GM12878 (cell line): ENCODE measurements at regions not wholly inside any gene's neighbourhood (a gene's known extent, or its start where the extent isn't known, plus 50 kb on each side); places are given as distances from the start of the nearest gene placed in this dataset.

Source experiments
- ATAC-seq: fragments of 200-7000 bp; cut with Tn5 transposase; 3 replicates; pipeline ENCODE4 v1.9.1; 2020; ENCODE audit warnings: mild to moderate bottlenecking, moderate library complexity
- BruUV-seq: library from RNA; stranded (reverse); fragments of 400-500 nt; replicated peaks from 2 replicates; lab custom pipeline; 2021; lab: Mats Ljungman, UMichigan
- CTCF ChIA-PET: fragments of 300-600 bp; sonication (Branson Sonifier 250); formaldehyde crosslinking; extraction: SDS; loops from one replicate; lab custom pipeline; 2021; ENCODE audit warnings: inconsistent platforms; lab: Yijun Ruan, JAX
- POLR2A ChIA-PET: fragments of 350-600 bp; formaldehyde crosslinking; extraction: SDS; loops from one replicate; lab custom pipeline; 2021; ENCODE audit warnings: inconsistent platforms; lab: Charles Lee
- RAD21 ChIA-PET: fragments of 300-600 bp; sonication (Branson Sonifier 250); formaldehyde crosslinking; loops from one replicate; lab custom pipeline; 2023; ENCODE audit warnings: antibody characterized with exemption; ENCODE audit not compliant: unreplicated experiment; lab: Charles Lee
- SMC1A ChIA-PET: fragments of 300-600 bp; sonication (Branson Sonifier 250); formaldehyde crosslinking; loops from one replicate; lab custom pipeline; 2023; ENCODE audit not compliant: unreplicated experiment, uncharacterized antibody; lab: Charles Lee
- DNase-seq: peaks from one replicate; pipeline ENCODE4 v3.0.0-alpha.2; 2011; ENCODE audit warnings: low read depth, low spot score
- FAIRE-seq: peaks from 3 replicates; lab custom pipeline; 2011; peaks lifted over from hg19 to GRCh38; lab: Jason Lieb, UNC
- H2AFZ ChIP-seq: 2 replicates; pipeline ENCODE4 v1.6.0; 2011; ENCODE audit warnings: low read depth, low read length, control low read depth; ENCODE audit not compliant: control insufficient read depth
- H3K27ac ChIP-seq: 2 replicates; pipeline ENCODE4 v1.5.1; 2011; ENCODE audit warnings: control low read depth; ENCODE audit not compliant: control insufficient read depth, insufficient read depth
- H3K27me3 ChIP-seq, 2 experiments: replicated peaks in 1 of 2; 2 replicates each; pipeline versions ENCODE4 v1.6.0 to v1.6.1; 2011; ENCODE audit warnings: low read length in 1 of 2; ENCODE audit not compliant: control insufficient read depth in 2 of 2, insufficient read depth in 2 of 2
- H3K36me3 ChIP-seq, 2 experiments: 2 replicates each; pipeline ENCODE4 v1.5.1; 2011; ENCODE audit warnings: low read length in 1 of 2; ENCODE audit not compliant: control insufficient read depth in 2 of 2, insufficient read depth in 2 of 2
- H3K4me1 ChIP-seq: 2 replicates; pipeline ENCODE4 v1.6.1; 2011; ENCODE audit warnings: mild to moderate bottlenecking, low read length, moderate library complexity, mixed read lengths; ENCODE audit not compliant: control insufficient read depth, insufficient read depth
- H3K4me2 ChIP-seq: 2 replicates; pipeline ENCODE4 v1.6.0; 2011; ENCODE audit warnings: control low read depth; ENCODE audit not compliant: control insufficient read depth, insufficient read depth
- H3K4me3 ChIP-seq: fragments of 200-600 bp; sonication (generic); 2 replicates; pipeline ENCODE4 v1.5.1; 2016
- H3K79me2 ChIP-seq: 2 replicates; pipeline ENCODE4 v1.6.0; 2011; ENCODE audit warnings: low read length; ENCODE audit not compliant: control insufficient read depth, insufficient read depth
- H3K9ac ChIP-seq: 2 replicates; pipeline ENCODE4 v1.8.0; 2011; ENCODE audit warnings: low read length, control low read depth, mixed read lengths; ENCODE audit not compliant: control insufficient read depth, insufficient read depth
- H3K9me3 ChIP-seq: replicated peaks from 3 replicates; pipeline ENCODE4 v1.5.1; 2011; ENCODE audit warnings: mild to moderate bottlenecking, low read length; ENCODE audit not compliant: control insufficient read depth, insufficient read depth
- H4K20me1 ChIP-seq: 2 replicates; pipeline ENCODE4 v1.6.0; 2011; ENCODE audit not compliant: control insufficient read depth, insufficient read depth
- CHD1 ChIP-seq: IDR thresholded peaks from 2 replicates; pipeline ENCODE4 v1.6.1; 2012; ENCODE audit warnings: low read depth, low read length, improper control_type of control experiment
- ETV6 ChIP-seq, 2 experiments: fragments of 450-650 bp in 1 of 2; IDR thresholded peaks in 1 of 2; conservative IDR thresholded peaks in 1 of 2; 2 replicates each; pipeline ENCODE4 v1.6.1; 2014; ENCODE audit warnings: antibody characterized with exemption in 1 of 2, borderline replicate concordance in 1 of 2, low read depth in 1 of 2, mild to moderate bottlenecking in 1 of 2, moderate library complexity in 1 of 2
- GABPA ChIP-seq: IDR thresholded peaks from 2 replicates; pipeline ENCODE4 v1.6.1; 2014; ENCODE audit warnings: antibody characterized with exemption, low read depth, mild to moderate bottlenecking, inconsistent platforms
- GATAD2B ChIP-seq: fragments of 450-650 bp; conservative IDR thresholded peaks from 2 replicates; pipeline ENCODE4 v1.6.1; 2017; ENCODE audit warnings: low read depth, mild to moderate bottlenecking, moderate library complexity
- KLF5 ChIP-seq: fragments of 450-650 bp; IDR thresholded peaks from 2 replicates; pipeline ENCODE4 v1.6.1; 2014; ENCODE audit warnings: mild to moderate bottlenecking; ENCODE audit not compliant: partially characterized antibody
- MXI1 ChIP-seq: fragments of 150-350 bp; IDR thresholded peaks from 2 replicates; pipeline ENCODE4 v1.6.1; 2011; ENCODE audit warnings: low read depth, mild to moderate bottlenecking, inconsistent platforms, low read length, improper control_type of control experiment
- NFYA ChIP-seq: IDR thresholded peaks from 2 replicates; pipeline ENCODE4 v1.6.1; 2011; ENCODE audit warnings: low read depth, mild to moderate bottlenecking, low read length, improper control_type of control experiment, borderline replicate concordance
- POLR2AphosphoS2 ChIP-seq: IDR thresholded peaks from 2 replicates; pipeline ENCODE4 v1.6.1; 2011; ENCODE audit warnings: low read depth, mild to moderate bottlenecking, low read length, improper control_type of control experiment, moderate library complexity
- RAD21 ChIP-seq: IDR thresholded peaks from 2 replicates; pipeline ENCODE4 v1.6.1; 2011; ENCODE audit warnings: mild to moderate bottlenecking, low read depth, low read length, moderate library complexity; ENCODE audit not compliant: insufficient read depth
- SIX5 ChIP-seq: IDR thresholded peaks from 2 replicates; pipeline ENCODE4 v1.6.1; 2011; ENCODE audit warnings: mild to moderate bottlenecking, low read depth, low read length, moderate library complexity; ENCODE audit not compliant: severe bottlenecking
- SMAD5 ChIP-seq: IDR thresholded peaks from 2 replicates; pipeline ENCODE4 v1.6.1; 2016; ENCODE audit warnings: antibody characterized with exemption, low read depth
- SREBF2 ChIP-seq: IDR thresholded peaks from 2 replicates; pipeline ENCODE4 v1.6.1; 2012; ENCODE audit warnings: mild to moderate bottlenecking, low read length
- STAT3 ChIP-seq: IDR thresholded peaks from 2 replicates; pipeline ENCODE4 v1.6.1; 2011; ENCODE audit warnings: low read depth, low read length, improper control_type of control experiment
- SUZ12 ChIP-seq: fragments of 200-600 bp; sonication (generic); IDR thresholded peaks from one replicate; pipeline ENCODE4 v1.6.1; 2018; ENCODE audit warnings: antibody characterized with exemption, mild to moderate bottlenecking; ENCODE audit not compliant: unreplicated experiment
- TCF7 ChIP-seq: IDR thresholded peaks from 2 replicates; pipeline ENCODE4 v1.6.1; 2014; ENCODE audit warnings: antibody characterized with exemption, borderline replicate concordance
- ZBTB11 ChIP-seq: fragments of 450-650 bp; formaldehyde crosslinking; IDR thresholded peaks from 2 replicates; pipeline ENCODE4 v1.5.0; 2022; ENCODE audit warnings: mild to moderate bottlenecking, missing genetic modification characterization
- ZNF384 ChIP-seq: IDR thresholded peaks from 2 replicates; pipeline ENCODE4 v1.6.1; 2012; ENCODE audit warnings: low read depth, mild to moderate bottlenecking, low read length, improper control_type of control experiment, borderline replicate concordance
- WGBS: methylation state at CpG from one replicate; pipeline ENCODE4 v1.1.6; 2016; ENCODE audit warnings: low lambda C conversion rate; ENCODE audit not compliant: insufficient replicate concordance, insufficient coverage; ENCODE audit errors: missing lambda C conversion rate; 5-methylcytosine and 5-hydroxymethylcytosine counted together
- in situ Hi-C: fragments of 300-500 bp; cut with MboI; formaldehyde crosslinking; loops from 9 replicates; pipeline ENCODE4 v1.14.3; 2018; ENCODE audit warnings: mixed read lengths
- intact Hi-C: fragments of 100-400 bp; cut with micrococcal nuclease; formaldehyde crosslinking; loops from one replicate; pipeline ENCODE4 v1.14.2; 2022; ENCODE audit not compliant: unreplicated experiment
- TF ChIP-seq, protein P1 (sequence below): fragments of 450-650 bp; IDR thresholded peaks from 2 replicates; pipeline ENCODE4 v1.6.1; 2018; ENCODE audit warnings: borderline replicate concordance, mild to moderate bottlenecking; ENCODE audit not compliant: partially characterized antibody
- TF ChIP-seq, protein P2 (sequence below): fragments of 450-650 bp; IDR thresholded peaks from 2 replicates; pipeline ENCODE4 v1.6.1; 2017; ENCODE audit warnings: low read depth, mild to moderate bottlenecking, moderate library complexity

GRCh38 chr16:5841974-5842373, 744.4 kb upstream of the EEF2KMT start:
- Histone ChIP-seq H3K9me3 (no peaks in the 10 kb centered on the region; the same call in 2 of the 3 replicates), H3K27me3 (no peaks in the 10 kb centered on the region), H3K4me3 (no peak overlapping the region), H3K4me1 (no peaks in the 10 kb centered on the region), H3K79me2 (no peaks in the 10 kb centered on the region), H2AFZ (no peak overlapping the region), H3K27ac (no peak overlapping the region), H4K20me1 (no peaks in the 10 kb centered on the region), H3K36me3 (no peaks in the 10 kb centered on the region), H3K9ac (no peak overlapping the region), H3K4me2 (no peak overlapping the region)
- intact Hi-C loops (no loop called here), in situ Hi-C loops (no loop called here)
- SMC1A ChIA-PET = no interaction called here
- TF ChIP-seq ZNF384 = no peak
- TF ChIP-seq MXI1 = no peak
- no peak for TF ChIP-seq ETV6 (conservative IDR thresholded peaks at IDR 0.05 in 1 of 2, IDR thresholded peaks at IDR 0.05 in 1 of 2; ENCODE audit: borderline replicate concordance in 1 of 2, low read depth in 1 of 2)
- TF ChIP-seq KLF5 = no peak
- TF ChIP-seq NFYA = no peak
- TF ChIP-seq TCF7 = no peak
- no peak for TF ChIP-seq CHD1
- TF ChIP-seq ZBTB11 (CRISPR knock-in tag) = no peak
- no peak for TF ChIP-seq GATAD2B
- TF ChIP-seq SREBF2 = no peak
- TF ChIP-seq SUZ12 = no peak
- no peak for TF ChIP-seq GABPA
- TF ChIP-seq, protein P1, sequence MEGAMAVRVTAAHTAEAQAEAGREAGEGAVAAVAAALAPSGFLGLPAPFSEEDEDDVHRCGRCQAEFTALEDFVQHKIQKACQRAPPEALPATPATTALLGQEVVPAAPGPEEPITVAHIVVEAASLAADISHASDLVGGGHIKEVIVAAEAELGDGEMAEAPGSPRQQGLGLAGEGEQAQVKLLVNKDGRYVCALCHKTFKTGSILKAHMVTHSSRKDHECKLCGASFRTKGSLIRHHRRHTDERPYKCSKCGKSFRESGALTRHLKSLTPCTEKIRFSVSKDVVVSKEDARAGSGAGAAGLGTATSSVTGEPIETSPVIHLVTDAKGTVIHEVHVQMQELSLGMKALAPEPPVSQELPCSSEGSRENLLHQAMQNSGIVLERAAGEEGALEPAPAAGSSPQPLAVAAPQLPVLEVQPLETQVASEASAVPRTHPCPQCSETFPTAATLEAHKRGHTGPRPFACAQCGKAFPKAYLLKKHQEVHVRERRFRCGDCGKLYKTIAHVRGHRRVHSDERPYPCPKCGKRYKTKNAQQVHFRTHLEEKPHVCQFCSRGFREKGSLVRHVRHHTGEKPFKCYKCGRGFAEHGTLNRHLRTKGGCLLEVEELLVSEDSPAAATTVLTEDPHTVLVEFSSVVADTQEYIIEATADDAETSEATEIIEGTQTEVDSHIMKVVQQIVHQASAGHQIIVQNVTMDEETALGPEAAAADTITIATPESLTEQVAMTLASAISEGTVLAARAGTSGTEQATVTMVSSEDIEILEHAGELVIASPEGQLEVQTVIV = no peak
- TF ChIP-seq, protein P2, sequence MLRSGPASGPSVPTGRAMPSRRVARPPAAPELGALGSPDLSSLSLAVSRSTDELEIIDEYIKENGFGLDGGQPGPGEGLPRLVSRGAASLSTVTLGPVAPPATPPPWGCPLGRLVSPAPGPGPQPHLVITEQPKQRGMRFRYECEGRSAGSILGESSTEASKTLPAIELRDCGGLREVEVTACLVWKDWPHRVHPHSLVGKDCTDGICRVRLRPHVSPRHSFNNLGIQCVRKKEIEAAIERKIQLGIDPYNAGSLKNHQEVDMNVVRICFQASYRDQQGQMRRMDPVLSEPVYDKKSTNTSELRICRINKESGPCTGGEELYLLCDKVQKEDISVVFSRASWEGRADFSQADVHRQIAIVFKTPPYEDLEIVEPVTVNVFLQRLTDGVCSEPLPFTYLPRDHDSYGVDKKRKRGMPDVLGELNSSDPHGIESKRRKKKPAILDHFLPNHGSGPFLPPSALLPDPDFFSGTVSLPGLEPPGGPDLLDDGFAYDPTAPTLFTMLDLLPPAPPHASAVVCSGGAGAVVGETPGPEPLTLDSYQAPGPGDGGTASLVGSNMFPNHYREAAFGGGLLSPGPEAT = no peak
- TF ChIP-seq SMAD5 = no peak
- TF ChIP-seq RAD21 = no peak
- TF ChIP-seq STAT3 = no peak
- no peak for TF ChIP-seq SIX5
- no peak for TF ChIP-seq POLR2AphosphoS2
- FAIRE-seq (no peak), ATAC-seq (no peak), DNase-seq (no peak)
- POLR2A ChIA-PET = no interaction called here
- RAD21 ChIA-PET = no interaction called here
- 23% methylated on average over 7 of the region's 7 CpGs for WGBS
- CTCF ChIA-PET = no interaction called here
- no TSS peak for BruUV-seq
